Suprapubic skin (tissue), 4 donors: ENCODE measurements at regions not wholly inside any gene's neighbourhood (a gene's known extent, or its start where the extent isn't known, plus 50 kb on each side); places are given as distances from the start of the nearest gene placed in this dataset.

Experiments used
- DNase-seq, 2 donors: peaks; one replicate each; pipeline ENCODE4 v3.0.0-alpha.2; 2019; ENCODE audit warnings: low spot score in 2 of 2
- H3K27ac ChIP-seq: fragments of 200-600 bp; sonication (generic); one replicate; pipeline ENCODE4 v1.5.1; 2019
- H3K27me3 ChIP-seq: fragments of 200-600 bp; sonication (generic); one replicate; pipeline ENCODE4 v1.5.1; 2019
- H3K36me3 ChIP-seq: fragments of 200-600 bp; sonication (generic); one replicate; pipeline ENCODE4 v1.5.1; 2019
- H3K4me1 ChIP-seq: fragments of 200-600 bp; sonication (generic); one replicate; pipeline ENCODE4 v1.5.1; 2019
- H3K4me3 ChIP-seq: fragments of 200-600 bp; sonication (generic); one replicate; pipeline ENCODE4 v1.5.1; 2019; ENCODE audit warnings: mild to moderate bottlenecking
- H3K9me3 ChIP-seq: fragments of 200-600 bp; sonication (generic); one replicate; pipeline ENCODE4 v1.5.1; 2019
- EP300 ChIP-seq: sonication (generic); formaldehyde crosslinking; IDR thresholded peaks from one replicate; pipeline ENCODE4 v1.6.1; 2017; ENCODE audit warnings: antibody characterized with exemption
- POLR2A ChIP-seq, 2 donors: fragments of 450-650 bp; IDR thresholded peaks; one replicate each; pipeline ENCODE4 v1.6.1; 2017; ENCODE audit warnings: antibody characterized with exemption in 2 of 2, mild to moderate bottlenecking in 2 of 2, moderate library complexity in 2 of 2
- POLR2AphosphoS5 ChIP-seq, 3 donors: sonication (generic); formaldehyde crosslinking; IDR thresholded peaks; one replicate each; pipeline ENCODE4 v1.6.1; 2017; ENCODE audit warnings: antibody characterized with exemption in 3 of 3
- WGBS: methylation state at CpG from one replicate; pipeline ENCODE4 v1.1.5; 2018; 5-methylcytosine and 5-hydroxymethylcytosine counted together
- TF ChIP-seq, protein P1 (sequence below), 2 donors: fragments of 200-600 bp in 1 of 2; fragments of 450-650 bp in 1 of 2; sonication (generic) in 1 of 2; IDR thresholded peaks; one replicate each; pipeline ENCODE4 v1.5.1; 2016 to 2019; ENCODE audit warnings: antibody characterized with exemption in 2 of 2, mild to moderate bottlenecking in 1 of 2, moderate library complexity in 1 of 2

GRCh38 chr5:165101709-165102108 lies 1596.3 kb downstream of the MAT2B start:
- H3K27ac ChIP-seq = no peak overlapping the region
- no peaks in the 10 kb centered on the region for H3K36me3 ChIP-seq
- H3K9me3 ChIP-seq = no peaks in the 10 kb centered on the region
- no peaks in the 10 kb centered on the region for H3K27me3 ChIP-seq
- 76% methylated on average over 3 of the region's 3 CpGs for WGBS
- no peaks in the 10 kb centered on the region for H3K4me1 ChIP-seq
- TF ChIP-seq POLR2AphosphoS5 (IDR thresholded peaks at IDR 0.05) (no peak), POLR2A (IDR thresholded peaks at IDR 0.05) (no peak), EP300 (no peak)
- TF ChIP-seq, protein P1, sequence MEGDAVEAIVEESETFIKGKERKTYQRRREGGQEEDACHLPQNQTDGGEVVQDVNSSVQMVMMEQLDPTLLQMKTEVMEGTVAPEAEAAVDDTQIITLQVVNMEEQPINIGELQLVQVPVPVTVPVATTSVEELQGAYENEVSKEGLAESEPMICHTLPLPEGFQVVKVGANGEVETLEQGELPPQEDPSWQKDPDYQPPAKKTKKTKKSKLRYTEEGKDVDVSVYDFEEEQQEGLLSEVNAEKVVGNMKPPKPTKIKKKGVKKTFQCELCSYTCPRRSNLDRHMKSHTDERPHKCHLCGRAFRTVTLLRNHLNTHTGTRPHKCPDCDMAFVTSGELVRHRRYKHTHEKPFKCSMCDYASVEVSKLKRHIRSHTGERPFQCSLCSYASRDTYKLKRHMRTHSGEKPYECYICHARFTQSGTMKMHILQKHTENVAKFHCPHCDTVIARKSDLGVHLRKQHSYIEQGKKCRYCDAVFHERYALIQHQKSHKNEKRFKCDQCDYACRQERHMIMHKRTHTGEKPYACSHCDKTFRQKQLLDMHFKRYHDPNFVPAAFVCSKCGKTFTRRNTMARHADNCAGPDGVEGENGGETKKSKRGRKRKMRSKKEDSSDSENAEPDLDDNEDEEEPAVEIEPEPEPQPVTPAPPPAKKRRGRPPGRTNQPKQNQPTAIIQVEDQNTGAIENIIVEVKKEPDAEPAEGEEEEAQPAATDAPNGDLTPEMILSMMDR (IDR thresholded peaks at IDR 0.05) = no peak
- no peak for DNase-seq
- H3K4me3 ChIP-seq = no peak overlapping the region

- 66% methylated on average over 4 of the region's 4 CpGs for WGBS
- Histone ChIP-seq H3K9me3 (no peaks in the 10 kb centered on the region), H3K36me3 (no peaks in the 10 kb centered on the region), H3K27ac (no peak overlapping the region), H3K4me1 (no peaks in the 10 kb centered on the region), H3K4me3 (no peak overlapping the region), H3K27me3 (no peaks in the 10 kb centered on the region)
- DNase-seq = no peak
- TF ChIP-seq, protein P1 (IDR thresholded peaks at IDR 0.05) = no peak
- TF ChIP-seq EP300 (no peak), POLR2AphosphoS5 (IDR thresholded peaks at IDR 0.05) (no peak), POLR2A (IDR thresholded peaks at IDR 0.05) (no peak)
Observed at GRCh38 chr5:165104611-165105010, 1599.2 kb downstream of the MAT2B start.

DNA sequence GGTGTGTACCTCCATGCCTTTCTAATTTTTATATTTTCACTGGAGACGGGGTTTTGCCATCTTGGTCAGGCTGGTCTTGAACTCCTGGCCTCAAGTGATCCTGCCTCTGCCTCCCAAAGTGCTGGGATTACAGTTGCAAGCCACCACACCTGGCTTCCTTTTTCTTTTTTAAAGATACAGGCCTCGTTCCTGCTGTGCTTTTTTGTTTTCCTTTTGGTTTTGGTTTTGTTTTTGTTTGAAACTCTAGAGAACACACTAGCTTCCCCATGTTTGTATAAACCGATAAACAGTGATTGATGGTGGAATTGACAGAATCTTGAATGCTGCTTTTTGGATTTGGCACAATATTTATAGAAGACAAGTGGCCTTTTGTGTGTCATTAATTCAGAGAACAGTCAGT lies 1603.4 kb downstream of the MAT2B start:
- Histone ChIP-seq H3K4me3 (no peak overlapping the region), H3K9me3 (no peaks in the 10 kb centered on the region), H3K4me1 (no peaks in the 10 kb centered on the region), H3K36me3 (no peaks in the 10 kb centered on the region), H3K27ac (no peak overlapping the region), H3K27me3 (no peaks in the 10 kb centered on the region)
- DNase-seq = no peak
- WGBS = 71% methylated on average over 3 of the region's 3 CpGs
- no peak for TF ChIP-seq EP300
- TF ChIP-seq, protein P1 (IDR thresholded peaks at IDR 0.05) = no peak
- TF ChIP-seq POLR2AphosphoS5 (IDR thresholded peaks at IDR 0.05) = no peak
- TF ChIP-seq POLR2A (IDR thresholded peaks at IDR 0.05) = no peak

DNA sequence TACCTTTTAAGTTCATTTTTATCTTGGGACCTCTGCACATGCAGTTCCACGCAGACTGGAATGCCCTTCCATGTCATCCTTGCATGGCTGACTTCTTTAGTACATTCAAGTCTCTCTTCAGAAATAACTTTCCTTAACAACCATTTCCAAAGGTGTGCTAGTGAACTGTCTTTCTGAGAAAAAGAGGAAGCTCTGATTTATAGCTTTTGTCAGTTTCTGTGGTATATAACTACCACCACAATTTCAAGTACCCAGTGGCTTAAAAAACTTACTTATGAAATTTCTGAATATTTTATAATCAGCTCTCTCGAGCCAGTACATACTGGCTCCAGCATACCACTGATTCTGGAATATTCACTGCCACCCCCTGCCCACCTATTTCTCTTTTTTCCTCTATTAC lies 1613.8 kb downstream of the MAT2B start:
- Histone ChIP-seq H3K27me3 (no peaks in the 10 kb centered on the region), H3K27ac (no peak overlapping the region), H3K36me3 (no peaks in the 10 kb centered on the region), H3K4me1 (no peaks in the 10 kb centered on the region), H3K4me3 (no peak overlapping the region), H3K9me3 (peaks cover 4% of the 10 kb centered on the region)
- 76% methylated on average over 2 of the region's 2 CpGs for WGBS
- TF ChIP-seq POLR2AphosphoS5 (IDR thresholded peaks at IDR 0.05) = no peak
- DNase-seq = no peak

- no peaks in the 10 kb centered on the region for H3K4me1 ChIP-seq
- WGBS = 60% methylated on average over 3 of the region's 3 CpGs
- H3K36me3 ChIP-seq = no peaks in the 10 kb centered on the region
Observed at GRCh38 chr5:165126598-165126997, 1621.2 kb downstream of the MAT2B start.

More at GRCh38 chr5:165126598-165126997, 1621.2 kb downstream of the MAT2B start:
- no peaks in the 10 kb centered on the region for H3K27me3 ChIP-seq
- H3K9me3 ChIP-seq = no peaks in the 10 kb centered on the region
- no peak for DNase-seq
- H3K4me3 ChIP-seq = no peak overlapping the region
- TF ChIP-seq, protein P1 (IDR thresholded peaks at IDR 0.05) = no peak
- TF ChIP-seq POLR2AphosphoS5 (IDR thresholded peaks at IDR 0.05) (no peak), EP300 (no peak), POLR2A (IDR thresholded peaks at IDR 0.05) (no peak)
- no peak overlapping the region for H3K27ac ChIP-seq
